Testis (tissue), 2 donors: ENCODE measurements at regions not wholly inside any gene's neighbourhood (a gene's known extent, or its start where the extent isn't known, plus 50 kb on each side); places are given as distances from the start of the nearest gene placed in this dataset.

Source experiments
- CTCF ChIP-seq, 3 experiments: fragments of 450-650 bp in 2 of 3; fragments of 200-600 bp in 1 of 3; sonication (generic) in 1 of 3; IDR thresholded peaks; one replicate each; pipeline ENCODE4 v1.5.1; 2016 to 2019; ENCODE audit warnings: antibody characterized with exemption in 3 of 3, mild to moderate bottlenecking in 2 of 3, moderate library complexity in 1 of 3
- POLR2A ChIP-seq: fragments of 450-650 bp; IDR thresholded peaks from one replicate; pipeline ENCODE4 v1.6.1; 2017; ENCODE audit warnings: antibody characterized with exemption, mild to moderate bottlenecking, moderate library complexity

- TF ChIP-seq POLR2A: no peak
- no peak for TF ChIP-seq CTCF (IDR thresholded peaks at IDR 0.05)
These were observed 200.0 kb downstream of the ADGRG6 start for GRCh38 chr6:142501795-142502194.
